ENCODE measurements at regions not wholly inside any gene's neighbourhood (a gene's known extent, or its start where the extent isn't known, plus 50 kb on each side); places are given as distances from the start of the nearest gene placed in this dataset.

DNA sequence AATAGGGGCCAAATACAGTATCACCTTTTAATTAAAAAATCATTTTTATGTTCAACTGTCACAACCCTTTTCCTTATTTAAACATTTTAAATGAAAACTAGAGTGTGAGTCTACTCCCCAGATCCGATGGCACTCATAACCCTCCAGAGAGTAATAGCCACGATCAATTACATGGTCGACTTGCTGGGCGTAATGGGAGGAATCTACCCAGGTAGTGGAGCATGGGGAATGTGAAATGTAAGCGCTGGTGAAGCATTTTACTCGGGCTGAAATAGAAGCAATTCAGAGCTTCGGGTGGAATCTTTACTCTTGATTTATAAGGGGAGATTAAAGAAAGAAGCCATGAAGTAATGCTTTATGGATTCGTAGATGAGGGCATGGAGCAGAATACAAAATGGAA, 321.9 kb downstream of the ACTR3B start:
- TF ChIP-seq, protein P1, sequence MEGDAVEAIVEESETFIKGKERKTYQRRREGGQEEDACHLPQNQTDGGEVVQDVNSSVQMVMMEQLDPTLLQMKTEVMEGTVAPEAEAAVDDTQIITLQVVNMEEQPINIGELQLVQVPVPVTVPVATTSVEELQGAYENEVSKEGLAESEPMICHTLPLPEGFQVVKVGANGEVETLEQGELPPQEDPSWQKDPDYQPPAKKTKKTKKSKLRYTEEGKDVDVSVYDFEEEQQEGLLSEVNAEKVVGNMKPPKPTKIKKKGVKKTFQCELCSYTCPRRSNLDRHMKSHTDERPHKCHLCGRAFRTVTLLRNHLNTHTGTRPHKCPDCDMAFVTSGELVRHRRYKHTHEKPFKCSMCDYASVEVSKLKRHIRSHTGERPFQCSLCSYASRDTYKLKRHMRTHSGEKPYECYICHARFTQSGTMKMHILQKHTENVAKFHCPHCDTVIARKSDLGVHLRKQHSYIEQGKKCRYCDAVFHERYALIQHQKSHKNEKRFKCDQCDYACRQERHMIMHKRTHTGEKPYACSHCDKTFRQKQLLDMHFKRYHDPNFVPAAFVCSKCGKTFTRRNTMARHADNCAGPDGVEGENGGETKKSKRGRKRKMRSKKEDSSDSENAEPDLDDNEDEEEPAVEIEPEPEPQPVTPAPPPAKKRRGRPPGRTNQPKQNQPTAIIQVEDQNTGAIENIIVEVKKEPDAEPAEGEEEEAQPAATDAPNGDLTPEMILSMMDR (IDR thresholded peaks at IDR 0.05) = no peak
- TF ChIP-seq POLR2A (IDR thresholded peaks at IDR 0.05) = no peak

Measured in thyroid gland (tissue), 4 donors.